CD4-positive, alpha-beta memory T cell (primary cell): ENCODE measurements at regions not wholly inside any gene's neighbourhood (a gene's known extent, or its start where the extent isn't known, plus 50 kb on each side); places are given as distances from the start of the nearest gene placed in this dataset.
A peak's percentile ranks its signal among the peaks of the same experiment; 100 is the strongest.
"Not testable (repeated sequence)": the region's sequence is repeated elsewhere in the genome, so short reads cannot be mapped to it uniquely, and the experiment has no call there.

Experiments used
- CTCF ChIA-PET: fragments of 350-600 bp; sonication (Branson Sonifier 250); formaldehyde crosslinking; loops from one replicate; lab custom pipeline; 2021; ENCODE audit warnings: inconsistent platforms; ENCODE audit not compliant: partially characterized antibody; lab: Charles Lee
- POLR2A ChIA-PET: fragments of 350-600 bp; sonication (Branson Sonifier 250); formaldehyde crosslinking; loops from one replicate; lab custom pipeline; 2021; ENCODE audit not compliant: partially characterized antibody; lab: Charles Lee
- DNase-seq, 5 donors: peaks; one replicate each; pipeline versions ENCODE4 v3.0.0 to v3.0.0-alpha.2; 2020 to 2022; ENCODE audit warnings: mixed read lengths in 1 of 5
- H3K27ac ChIP-seq: one replicate; pipeline ENCODE4 v1.7.0; 2013; ENCODE audit warnings: low read depth, low read length
- H3K27me3 ChIP-seq: 2 replicates; pipeline ENCODE4 v1.7.0; 2013; ENCODE audit warnings: mild to moderate bottlenecking, low read length, moderate library complexity; ENCODE audit not compliant: insufficient read depth
- H3K36me3 ChIP-seq: 2 replicates; pipeline ENCODE4 v1.7.0; 2013; ENCODE audit warnings: mild to moderate bottlenecking, low read length, moderate library complexity; ENCODE audit not compliant: insufficient read depth
- H3K4me1 ChIP-seq: 2 replicates; pipeline ENCODE4 v1.7.0; 2013; ENCODE audit warnings: mild to moderate bottlenecking, low read length, moderate library complexity; ENCODE audit not compliant: insufficient read depth
- H3K4me3 ChIP-seq, 2 donors: one replicate each; pipeline ENCODE4 v1.7.0; 2013; ENCODE audit warnings: low read length in 2 of 2, mild to moderate bottlenecking in 1 of 2
- H3K9me3 ChIP-seq, 2 donors: one replicate each; pipeline ENCODE4 v1.7.0; 2013; ENCODE audit warnings: low read length in 2 of 2, control low read depth in 1 of 2; ENCODE audit not compliant: control insufficient read depth in 1 of 2
- H3K27ac Mint-ChIP-seq, 7 donors: one replicate each; pipeline ENCODE4 v1.8.0; 2020 to 2021; ENCODE audit warnings: mixed read lengths in 7 of 7, mild to moderate bottlenecking in 6 of 7, inconsistent platforms in 3 of 7, moderate library complexity in 3 of 7
- H3K27me3 Mint-ChIP-seq, 2 donors: one replicate each; pipeline ENCODE4 v1.8.0; 2020 to 2021; ENCODE audit warnings: mixed read lengths in 2 of 2
- H3K36me3 Mint-ChIP-seq, 2 donors: one replicate each; pipeline ENCODE4 v1.8.0; 2020 to 2021; ENCODE audit warnings: mixed read lengths in 2 of 2, inconsistent platforms in 1 of 2, mild to moderate bottlenecking in 1 of 2
- H3K4me1 Mint-ChIP-seq, 4 donors: one replicate each; pipeline ENCODE4 v1.8.0; 2020 to 2021; ENCODE audit warnings: mixed read lengths in 4 of 4, mild to moderate bottlenecking in 1 of 4
- H3K4me3 Mint-ChIP-seq, 8 donors: one replicate each; pipeline ENCODE4 v1.8.0; 2020 to 2021; ENCODE audit warnings: mixed read lengths in 8 of 8, mild to moderate bottlenecking in 7 of 8, moderate library complexity in 6 of 8, inconsistent platforms in 3 of 8
- H3K9me3 Mint-ChIP-seq, 8 donors: one replicate each; pipeline ENCODE4 v1.8.0; 2020 to 2021; ENCODE audit warnings: mixed read lengths in 8 of 8, mild to moderate bottlenecking in 5 of 8, inconsistent platforms in 3 of 8, moderate library complexity in 1 of 8
- intact Hi-C: fragments of 100-400 bp; cut with micrococcal nuclease; formaldehyde crosslinking; loops from one replicate; pipeline ENCODE4 v1.15.1; 2023

DNA sequence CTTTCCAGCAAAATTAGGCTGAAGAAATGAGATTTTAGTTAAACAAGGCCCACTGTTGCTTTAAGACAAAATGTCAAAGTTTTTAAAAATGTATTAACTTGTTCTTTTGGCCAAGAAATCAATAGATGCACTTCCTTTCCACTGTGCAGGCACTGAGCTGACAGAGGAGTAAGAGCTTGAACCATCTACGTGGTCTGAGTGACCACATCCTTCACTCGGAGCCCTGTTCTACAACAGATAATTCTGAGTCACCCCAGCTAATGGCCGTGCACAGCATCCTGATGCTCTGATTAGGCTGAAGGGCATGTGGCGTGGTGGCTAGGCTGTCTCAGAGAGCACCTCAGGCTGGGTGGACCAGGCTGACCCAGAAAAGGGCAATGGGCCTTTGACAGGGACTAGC, 107.9 kb downstream of the POTEC start:
- H3K27ac ChIP-seq, H3K9me3 ChIP-seq, H3K4me1 ChIP-seq, H3K27me3 ChIP-seq, DNase-seq, CTCF ChIA-PET, H3K36me3 ChIP-seq, H3K27ac Mint-ChIP-seq, H3K36me3 Mint-ChIP-seq, POLR2A ChIA-PET, H3K4me1 Mint-ChIP-seq, H3K4me3 Mint-ChIP-seq, intact Hi-C loops, H3K4me3 ChIP-seq, H3K27me3 Mint-ChIP-seq, H3K9me3 Mint-ChIP-seq: not testable (repeated sequence)

DNA sequence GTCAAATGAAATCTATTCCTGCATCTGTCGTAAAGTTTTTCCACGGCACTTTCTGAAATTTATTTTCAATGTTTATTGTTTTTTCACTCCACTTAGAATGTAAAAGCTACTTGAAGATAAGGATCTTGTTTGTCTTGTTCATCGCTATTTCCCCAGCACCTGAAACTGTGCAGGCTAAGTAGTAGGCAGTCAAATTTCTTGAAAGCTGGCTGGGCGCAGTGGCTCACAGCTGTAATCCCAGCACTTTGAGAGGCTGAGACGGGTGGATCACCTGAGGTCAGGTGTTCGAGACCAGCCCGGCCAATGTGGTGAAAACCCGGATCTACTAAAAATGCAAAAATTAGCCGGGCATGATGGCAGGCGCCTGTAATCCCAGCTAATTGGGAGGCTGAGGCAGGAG, 111.0 kb downstream of the POTEC start:
- H3K27ac Mint-ChIP-seq, H3K27me3 Mint-ChIP-seq, POLR2A ChIA-PET, H3K4me3 ChIP-seq, H3K36me3 ChIP-seq, H3K27ac ChIP-seq, H3K9me3 ChIP-seq, DNase-seq, intact Hi-C loops, H3K9me3 Mint-ChIP-seq, H3K36me3 Mint-ChIP-seq, H3K4me1 Mint-ChIP-seq, H3K27me3 ChIP-seq, CTCF ChIA-PET, H3K4me1 ChIP-seq: not testable (repeated sequence)
- H3K4me3 Mint-ChIP-seq: peak overlapping the region in 6 of 8 donors; percentile 15 to 58 (median 43)

DNA sequence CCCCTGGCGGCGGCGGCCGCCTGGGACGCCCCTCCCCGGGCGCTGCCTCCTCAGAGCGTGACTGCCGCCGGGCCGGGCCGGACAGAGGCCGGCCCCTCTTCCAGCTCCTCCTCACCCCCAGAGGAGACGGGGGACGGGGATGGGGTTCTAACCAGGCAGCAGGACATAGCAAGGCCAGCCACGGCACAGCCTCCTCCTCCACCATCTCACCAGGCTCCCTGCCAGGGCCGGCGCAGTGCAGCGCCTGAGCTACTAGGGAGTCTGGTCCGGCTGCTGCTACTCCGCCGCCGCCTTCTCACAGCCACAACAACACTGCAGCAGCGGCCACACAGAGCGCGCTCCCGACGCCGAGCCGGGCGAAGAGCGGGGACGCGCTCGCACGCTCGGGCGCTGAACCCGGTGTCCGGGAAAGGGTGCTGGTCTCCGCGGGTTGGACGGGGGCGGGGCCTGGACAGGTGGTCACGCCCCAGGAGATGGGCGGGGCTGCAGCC, 112.3 kb downstream of the POTEC start:
- peak overlapping the region in 1 of 2 donors; percentile 32 for H3K4me3 ChIP-seq
- H3K36me3 ChIP-seq, H3K4me1 Mint-ChIP-seq, H3K27me3 ChIP-seq, H3K36me3 Mint-ChIP-seq, H3K27me3 Mint-ChIP-seq, POLR2A ChIA-PET, intact Hi-C loops, H3K4me1 ChIP-seq, H3K9me3 ChIP-seq, CTCF ChIA-PET, H3K27ac ChIP-seq: not testable (repeated sequence)
- peak; percentile 48 to 63 (median 50) for DNase-seq
- peak overlapping the region in 2 of 7 donors; percentile 80 to 83 for H3K27ac Mint-ChIP-seq
- H3K4me3 Mint-ChIP-seq: peak overlapping the region; percentile 83 to 90 (median 86)
- H3K9me3 Mint-ChIP-seq: peaks cover 0 to 16% (median 13%) of the 10 kb centered on the region in 8 donors

- peak overlapping the region in 6 of 8 donors; percentile 21 to 66 (median 43) for H3K4me3 Mint-ChIP-seq
- H3K9me3 Mint-ChIP-seq, POLR2A ChIA-PET, H3K27ac Mint-ChIP-seq, H3K4me3 ChIP-seq, H3K36me3 Mint-ChIP-seq, H3K27me3 ChIP-seq, H3K27ac ChIP-seq, H3K9me3 ChIP-seq, H3K36me3 ChIP-seq, H3K27me3 Mint-ChIP-seq, H3K4me1 ChIP-seq, H3K4me1 Mint-ChIP-seq: not testable (repeated sequence)
- DNase-seq: peak in 4 of 5 donors; percentile 29 to 41 (median 36)
- intact Hi-C loops: loop anchor here (5.0 kb wide), 1 partner anchor 239 kb away; no protein-coding TSS in a partner anchor
- CTCF ChIA-PET: interaction anchor here (0.7 to 1.0 kb wide), 3 partner anchors 588 to 603 kb away, joined by 3 read pairs; partner anchors contain the start of gene MC5R
These were observed 127.6 kb downstream of the POTEC start for GRCh38 chr18:14415806-14416205.

DNA sequence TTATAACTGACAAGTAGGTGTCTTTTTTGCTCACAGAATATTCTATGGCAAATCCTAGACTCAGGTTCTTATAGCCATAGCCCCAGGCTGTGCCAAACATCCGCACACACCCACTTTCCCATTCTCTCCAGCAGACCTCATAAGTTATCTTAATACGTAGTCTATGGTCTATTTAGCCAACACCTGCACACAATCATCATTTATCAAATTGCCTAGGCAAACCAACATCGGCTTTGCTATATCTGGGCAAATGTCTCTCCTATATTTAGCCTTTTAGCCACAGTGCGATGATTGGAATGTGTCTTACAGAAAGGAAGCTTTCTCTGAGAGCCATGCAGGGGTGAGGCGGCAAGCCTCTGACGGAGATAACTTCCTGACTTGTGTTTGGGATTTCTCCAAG, 128.0 kb downstream of the POTEC start:
- H3K27ac ChIP-seq, H3K27ac Mint-ChIP-seq, H3K9me3 ChIP-seq, CTCF ChIA-PET, POLR2A ChIA-PET, H3K27me3 Mint-ChIP-seq, H3K9me3 Mint-ChIP-seq, DNase-seq, H3K4me1 Mint-ChIP-seq, H3K36me3 Mint-ChIP-seq, H3K4me1 ChIP-seq, H3K27me3 ChIP-seq, H3K4me3 ChIP-seq, H3K36me3 ChIP-seq: not testable (repeated sequence)
- peak overlapping the region in 6 of 8 donors; percentile 21 to 66 (median 43) for H3K4me3 Mint-ChIP-seq
- intact Hi-C loops: loop anchor here (5.0 kb wide), 1 partner anchor 238 kb away; no protein-coding TSS in a partner anchor

DNA sequence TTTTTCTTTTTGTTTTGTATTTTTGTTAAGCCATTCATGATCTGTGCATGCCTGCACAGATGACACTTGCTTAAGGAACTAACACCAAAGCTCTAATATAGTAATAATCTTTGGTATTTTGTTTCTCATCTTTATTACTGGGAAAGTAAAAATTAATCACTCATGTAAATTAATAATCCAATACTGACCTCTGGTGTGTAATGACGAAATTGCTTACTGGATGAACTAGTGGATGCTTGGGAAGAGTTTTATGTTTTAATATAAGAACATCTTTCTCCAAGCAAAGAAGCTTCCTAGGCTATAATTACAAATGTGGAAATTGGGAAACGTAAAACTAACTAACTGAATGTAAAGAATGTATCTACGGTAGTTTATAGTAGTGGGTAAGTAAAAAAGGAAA, 147.9 kb downstream of the POTEC start:
- H3K36me3 Mint-ChIP-seq, H3K4me3 Mint-ChIP-seq, H3K36me3 ChIP-seq, H3K27me3 ChIP-seq, H3K4me1 ChIP-seq, H3K9me3 ChIP-seq, POLR2A ChIA-PET, H3K9me3 Mint-ChIP-seq, intact Hi-C loops, CTCF ChIA-PET, H3K27ac ChIP-seq, H3K27me3 Mint-ChIP-seq, H3K4me1 Mint-ChIP-seq, H3K27ac Mint-ChIP-seq, H3K4me3 ChIP-seq: not testable (repeated sequence)
- peak in 4 of 5 donors; percentile 3 to 15 (median 4) for DNase-seq

GRCh38 chr18:14393563-14394103, 149.8 kb downstream of the POTEC start:
- H3K27me3 Mint-ChIP-seq, H3K9me3 ChIP-seq, intact Hi-C loops, H3K4me3 Mint-ChIP-seq, H3K27ac Mint-ChIP-seq, H3K36me3 ChIP-seq, H3K4me1 Mint-ChIP-seq, H3K36me3 Mint-ChIP-seq, H3K4me1 ChIP-seq, H3K9me3 Mint-ChIP-seq, DNase-seq, POLR2A ChIA-PET, H3K4me3 ChIP-seq, CTCF ChIA-PET, H3K27me3 ChIP-seq, H3K27ac ChIP-seq: not testable (repeated sequence)

GRCh38 chr18:14392604-14393003, 150.8 kb downstream of the POTEC start:
- intact Hi-C loops: not testable (repeated sequence)

More at GRCh38 chr18:14392604-14393003, 150.8 kb downstream of the POTEC start:
- H3K4me3 Mint-ChIP-seq, H3K4me1 Mint-ChIP-seq, H3K27ac Mint-ChIP-seq, H3K36me3 ChIP-seq, H3K4me1 ChIP-seq, H3K9me3 ChIP-seq, H3K27ac ChIP-seq, H3K27me3 Mint-ChIP-seq, H3K27me3 ChIP-seq, DNase-seq, H3K36me3 Mint-ChIP-seq, POLR2A ChIA-PET, H3K4me3 ChIP-seq, H3K9me3 Mint-ChIP-seq, CTCF ChIA-PET: not testable (repeated sequence)
